OCI-LY1 (cell line): ENCODE measurements at regions not wholly inside any gene's neighbourhood (a gene's known extent, or its start where the extent isn't known, plus 50 kb on each side); places are given as distances from the start of the nearest gene placed in this dataset.

Source experiments
- H2AFZ ChIP-seq: fragments of 200-600 bp; sonication (generic), shearing (Covaris generic); 2 replicates; pipeline ENCODE4 v1.6.0; 2014; ENCODE audit warnings: antibody characterized with exemption, mild to moderate bottlenecking, low read length
- H3F3A ChIP-seq: fragments of 200-600 bp; sonication (generic), shearing (Covaris generic); 2 replicates; pipeline ENCODE4 v1.6.0; 2014; ENCODE audit warnings: mild to moderate bottlenecking, antibody characterized with exemption, low read length, moderate library complexity; ENCODE audit not compliant: insufficient read depth
- H3K27ac ChIP-seq: fragments of 200-600 bp; sonication (generic); 2 replicates; pipeline ENCODE4 v1.5.1; 2014; ENCODE audit warnings: low read length, mixed run types, mild to moderate bottlenecking, low read depth; ENCODE audit not compliant: poor library complexity, severe bottlenecking
- H3K27me3 ChIP-seq: fragments of 200-600 bp; sonication (generic); 2 replicates; pipeline ENCODE4 v1.6.0; 2014; ENCODE audit warnings: antibody characterized with exemption, mild to moderate bottlenecking, low read length, moderate library complexity; ENCODE audit not compliant: insufficient read depth
- H3K36me3 ChIP-seq: fragments of 200-600 bp; sonication (generic); 2 replicates; pipeline ENCODE4 v1.6.1; 2014; ENCODE audit warnings: mild to moderate bottlenecking, antibody characterized with exemption, low read length, moderate library complexity, mixed read lengths; ENCODE audit not compliant: insufficient read depth
- H3K4me1 ChIP-seq: fragments of 200-600 bp; sonication (generic); 2 replicates; pipeline ENCODE4 v1.5.1; 2014; ENCODE audit warnings: mild to moderate bottlenecking, low read length, moderate library complexity; ENCODE audit not compliant: insufficient read depth, severe bottlenecking
- H3K4me2 ChIP-seq: fragments of 200-600 bp; sonication (generic), shearing (Covaris generic); 2 replicates; pipeline ENCODE4 v1.6.1; 2014; ENCODE audit warnings: low read length
- H3K4me3 ChIP-seq: fragments of 200-600 bp; sonication (generic); 2 replicates; pipeline ENCODE4 v1.5.1; 2014; ENCODE audit warnings: low read length, low read depth, mild to moderate bottlenecking, mixed read lengths; ENCODE audit not compliant: poor library complexity, severe bottlenecking
- H3K79me2 ChIP-seq: fragments of 200-600 bp; shearing (Covaris generic); 2 replicates; pipeline ENCODE4 v1.6.1; 2016; ENCODE audit warnings: mixed run types, low read length, mixed read lengths; ENCODE audit not compliant: insufficient read depth
- H3K9ac ChIP-seq: fragments of 200-600 bp; sonication (generic), shearing (Covaris generic); 2 replicates; pipeline ENCODE4 v1.6.1; 2014; ENCODE audit warnings: mild to moderate bottlenecking, low read length, mixed read lengths
- H3K9me2 ChIP-seq: fragments of 200-600 bp; sonication (generic), shearing (Covaris generic); 2 replicates; pipeline ENCODE4 v1.6.1; 2014; ENCODE audit warnings: low read depth, mild to moderate bottlenecking, low read length, mixed read lengths
- H3K9me3 ChIP-seq: fragments of 200-600 bp; shearing (Covaris generic); 2 replicates; pipeline ENCODE4 v1.6.1; 2014; ENCODE audit warnings: low read length, mixed read lengths
- H4K20me1 ChIP-seq: fragments of 200-600 bp; sonication (generic), shearing (Covaris generic); 2 replicates; pipeline ENCODE4 v1.6.0; 2016; ENCODE audit warnings: mild to moderate bottlenecking, low read length; ENCODE audit not compliant: insufficient read depth
- EZH2 ChIP-seq: fragments of 200-600 bp; sonication (generic), shearing (Covaris generic); IDR thresholded peaks from 2 replicates; pipeline ENCODE4 v1.8.0; 2017; ENCODE audit warnings: borderline replicate concordance, mixed run types, mild to moderate bottlenecking, antibody characterized with exemption, low read length, moderate library complexity, mixed read lengths
- TF ChIP-seq, protein P1 (sequence below): fragments of 200-600 bp; sonication (generic), shearing (Covaris generic); IDR thresholded peaks from 2 replicates; pipeline ENCODE4 v1.5.1; 2017; ENCODE audit warnings: mild to moderate bottlenecking, antibody characterized with exemption, low read length, moderate library complexity, mixed read lengths

DNA sequence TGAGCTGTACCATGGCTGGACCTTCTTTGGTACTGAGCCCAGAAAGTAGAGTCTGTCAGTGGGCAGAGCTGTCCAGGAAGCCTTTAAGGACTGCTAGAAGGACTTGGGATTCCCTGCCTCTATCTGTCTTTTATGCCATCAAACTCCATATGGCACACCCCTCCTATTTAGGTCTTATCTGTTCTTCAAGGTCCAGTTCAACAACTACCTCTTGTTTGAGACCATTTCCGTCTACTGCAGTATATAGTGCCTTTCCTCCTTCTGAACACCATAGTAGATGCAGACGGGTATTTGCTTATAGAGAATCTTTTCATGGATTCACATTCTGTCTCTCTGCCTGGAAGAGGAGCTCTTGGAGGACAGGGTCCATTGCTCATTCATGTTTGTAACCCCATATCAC is 146.1 kb upstream of the IL1RAPL2 start:
- Histone ChIP-seq H3K9me3 (no peaks in the 10 kb centered on the region), H3K79me2 (no peaks in the 10 kb centered on the region), H3K9me2 (no peaks in the 10 kb centered on the region), H3K4me3 (no peak overlapping the region), H3K27me3 (no peaks in the 10 kb centered on the region), H3F3A (no peaks in the 10 kb centered on the region), H3K4me2 (no peak overlapping the region), H3K27ac (no peak overlapping the region), H4K20me1 (no peaks in the 10 kb centered on the region), H3K9ac (no peak overlapping the region), H3K4me1 (no peaks in the 10 kb centered on the region), H2AFZ (no peak overlapping the region), H3K36me3 (no peaks in the 10 kb centered on the region)
- TF ChIP-seq, protein P1, sequence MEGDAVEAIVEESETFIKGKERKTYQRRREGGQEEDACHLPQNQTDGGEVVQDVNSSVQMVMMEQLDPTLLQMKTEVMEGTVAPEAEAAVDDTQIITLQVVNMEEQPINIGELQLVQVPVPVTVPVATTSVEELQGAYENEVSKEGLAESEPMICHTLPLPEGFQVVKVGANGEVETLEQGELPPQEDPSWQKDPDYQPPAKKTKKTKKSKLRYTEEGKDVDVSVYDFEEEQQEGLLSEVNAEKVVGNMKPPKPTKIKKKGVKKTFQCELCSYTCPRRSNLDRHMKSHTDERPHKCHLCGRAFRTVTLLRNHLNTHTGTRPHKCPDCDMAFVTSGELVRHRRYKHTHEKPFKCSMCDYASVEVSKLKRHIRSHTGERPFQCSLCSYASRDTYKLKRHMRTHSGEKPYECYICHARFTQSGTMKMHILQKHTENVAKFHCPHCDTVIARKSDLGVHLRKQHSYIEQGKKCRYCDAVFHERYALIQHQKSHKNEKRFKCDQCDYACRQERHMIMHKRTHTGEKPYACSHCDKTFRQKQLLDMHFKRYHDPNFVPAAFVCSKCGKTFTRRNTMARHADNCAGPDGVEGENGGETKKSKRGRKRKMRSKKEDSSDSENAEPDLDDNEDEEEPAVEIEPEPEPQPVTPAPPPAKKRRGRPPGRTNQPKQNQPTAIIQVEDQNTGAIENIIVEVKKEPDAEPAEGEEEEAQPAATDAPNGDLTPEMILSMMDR, result no peak
- TF ChIP-seq EZH2, result no peak

DNA sequence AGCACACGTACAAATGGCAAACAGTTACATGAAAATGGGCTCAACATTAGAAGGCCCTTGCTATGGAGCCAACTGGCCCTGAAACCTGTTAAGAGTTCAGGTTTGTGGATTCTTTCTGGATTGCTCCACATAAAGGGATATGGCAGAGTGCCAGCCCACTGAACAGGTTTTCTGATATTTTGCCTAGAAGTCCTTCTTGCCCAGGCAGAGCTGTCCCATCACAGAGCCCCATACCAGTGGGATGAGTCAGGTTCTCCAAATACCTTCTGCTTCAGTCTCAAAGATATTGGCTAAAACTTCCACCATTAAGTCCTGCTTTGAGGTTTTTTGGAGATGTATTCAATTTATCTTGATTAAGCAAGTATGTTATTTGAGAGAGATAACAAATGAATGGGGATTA is 146.8 kb upstream of the IL1RAPL2 start:
- no peak for TF ChIP-seq EZH2
- TF ChIP-seq, protein P1, result no peak
- Histone ChIP-seq H3K36me3 (no peaks in the 10 kb centered on the region), H3K9me2 (no peaks in the 10 kb centered on the region), H3K27ac (no peak overlapping the region), H3F3A (no peaks in the 10 kb centered on the region), H3K79me2 (no peaks in the 10 kb centered on the region), H3K27me3 (no peaks in the 10 kb centered on the region), H3K4me2 (no peak overlapping the region), H3K4me1 (no peaks in the 10 kb centered on the region), H3K9me3 (no peaks in the 10 kb centered on the region), H3K4me3 (no peak overlapping the region), H2AFZ (no peak overlapping the region), H4K20me1 (no peaks in the 10 kb centered on the region), H3K9ac (no peak overlapping the region)

DNA sequence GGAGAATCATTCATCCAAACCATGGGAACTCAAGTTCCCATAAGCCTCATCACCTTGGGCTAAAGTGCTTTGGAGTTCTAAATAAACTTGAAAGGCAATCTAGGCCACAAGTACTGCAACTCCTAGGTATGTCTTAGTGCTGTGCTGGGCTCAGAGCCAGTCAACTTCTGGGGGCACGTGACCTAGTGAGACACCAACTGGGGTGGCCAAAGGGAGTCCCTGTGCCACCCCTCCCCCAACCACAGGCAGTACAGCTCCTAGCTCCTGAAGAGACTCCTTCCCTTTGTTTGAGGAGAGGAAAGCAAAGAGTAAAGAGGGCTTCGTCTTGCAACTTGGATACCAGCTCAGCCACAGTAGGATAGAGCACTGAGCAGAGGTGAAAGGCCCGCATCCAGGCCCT is 154.2 kb upstream of the IL1RAPL2 start:
- Histone ChIP-seq H3K4me2 (no peak overlapping the region), H3K36me3 (no peaks in the 10 kb centered on the region), H3K27me3 (no peaks in the 10 kb centered on the region), H2AFZ (no peak overlapping the region), H3K9ac (no peak overlapping the region), H3K27ac (no peak overlapping the region), H3F3A (no peaks in the 10 kb centered on the region), H3K79me2 (no peaks in the 10 kb centered on the region), H3K9me2 (no peaks in the 10 kb centered on the region), H4K20me1 (no peaks in the 10 kb centered on the region), H3K4me3 (no peak overlapping the region), H3K9me3 (no peaks in the 10 kb centered on the region), H3K4me1 (no peaks in the 10 kb centered on the region)
- TF ChIP-seq, protein P1, result no peak
- TF ChIP-seq EZH2, result no peak
